Renal cortex interstitium (tissue), 11 donors: ENCODE measurements at regions not wholly inside any gene's neighbourhood (a gene's known extent, or its start where the extent isn't known, plus 50 kb on each side); places are given as distances from the start of the nearest gene placed in this dataset.

Source experiments
- DNase-seq, 11 donors: peaks; one replicate each; pipeline ENCODE4 v3.0.0-alpha.2; 2013; ENCODE audit warnings: low read depth in 9 of 11, low spot score in 4 of 11; ENCODE audit errors: extremely low read depth in 1 of 11

GRCh38 chr5:174319551-174319950, 274.0 kb downstream of the NSG2 start:
- no peak for DNase-seq

GRCh38 chr5:174320051-174320450, 274.5 kb downstream of the NSG2 start:
- DNase-seq: no peak

GRCh38 chr5:174323878-174324281, 278.4 kb downstream of the NSG2 start:
- no peak for DNase-seq

- no peak for DNase-seq
These were observed 279.2 kb downstream of the NSG2 start for GRCh38 chr5:174324680-174325079.

GRCh38 chr5:174325431-174325830, 279.9 kb downstream of the NSG2 start:
- DNase-seq: no peak

- no peak for DNase-seq
These were observed 280.5 kb downstream of the NSG2 start for GRCh38 chr5:174325961-174326360.

- no peak for DNase-seq
These were observed 280.9 kb downstream of the NSG2 start for GRCh38 chr5:174326372-174326771.

GRCh38 chr5:174327317-174327864, 281.9 kb downstream of the NSG2 start:
- peak in 9 of 11 donors; percentile 28 to 68 (median 51) for DNase-seq

- no peak for DNase-seq
These were observed 282.4 kb downstream of the NSG2 start for GRCh38 chr5:174327896-174328295.

- no peak for DNase-seq
These were observed 283.3 kb downstream of the NSG2 start for GRCh38 chr5:174328631-174329299.

GRCh38 chr5:174329738-174330137, 284.2 kb downstream of the NSG2 start:
- no peak for DNase-seq

GRCh38 chr5:174335682-174336364, 290.3 kb downstream of the NSG2 start:
- no peak for DNase-seq

- DNase-seq: no peak
These were observed 291.0 kb downstream of the NSG2 start for GRCh38 chr5:174336479-174336878.

- no peak for DNase-seq
These were observed 292.0 kb downstream of the NSG2 start for GRCh38 chr5:174337276-174338184.

- DNase-seq: no peak
These were observed 292.9 kb downstream of the NSG2 start for GRCh38 chr5:174338185-174339010.

- no peak for DNase-seq
These were observed 293.6 kb downstream of the NSG2 start for GRCh38 chr5:174339130-174339529.

GRCh38 chr5:174340226-174340625, 294.7 kb downstream of the NSG2 start:
- no peak for DNase-seq

- no peak for DNase-seq
These were observed 297.2 kb downstream of the NSG2 start for GRCh38 chr5:174342696-174343095.

- DNase-seq: no peak
These were observed 298.3 kb downstream of the NSG2 start for GRCh38 chr5:174343826-174344225.
